ENCODE measurements at regions not wholly inside any gene's neighbourhood (a gene's known extent, or its start where the extent isn't known, plus 50 kb on each side); places are given as distances from the start of the nearest gene placed in this dataset.
"Not testable (repeated sequence)": the region's sequence is repeated elsewhere in the genome, so short reads cannot be mapped to it uniquely, and the experiment has no call there.

GRCh38 chr6:144660561-144661115 lies 375.5 kb downstream of the UTRN start:
- DNase-seq: peak; percentile 12

- DNase-seq: no peak
These were observed 376.1 kb downstream of the UTRN start for GRCh38 chr6:144661116-144661806.

- DNase-seq: no peak
These were observed 377.8 kb downstream of the UTRN start for GRCh38 chr6:144662812-144663365.

GRCh38 chr6:144664281-144664680 lies 379.1 kb downstream of the UTRN start:
- no peak for DNase-seq

- DNase-seq: no peak
These were observed 379.8 kb downstream of the UTRN start for GRCh38 chr6:144664947-144665346.

GRCh38 chr6:144665932-144666450 lies 380.9 kb downstream of the UTRN start:
- DNase-seq: no peak

GRCh38 chr6:144666781-144667180 lies 381.6 kb downstream of the UTRN start:
- no peak for DNase-seq

- no peak for DNase-seq
These were observed 382.7 kb downstream of the UTRN start for GRCh38 chr6:144667532-144668503.

- not testable (repeated sequence) for DNase-seq
These were observed 385.1 kb downstream of the UTRN start for GRCh38 chr6:144670259-144670658.

- DNase-seq: no peak
These were observed 388.7 kb downstream of the UTRN start for GRCh38 chr6:144673807-144674206.

- DNase-seq: peak; percentile 94
These were observed 390.2 kb downstream of the UTRN start for GRCh38 chr6:144675231-144675861.

- not testable (repeated sequence) for DNase-seq
These were observed 391.2 kb downstream of the UTRN start for GRCh38 chr6:144676310-144676709.

GRCh38 chr6:144677263-144677662 lies 392.1 kb downstream of the UTRN start:
- DNase-seq: not testable (repeated sequence)

GRCh38 chr6:144678844-144679243 lies 393.7 kb downstream of the UTRN start:
- no peak for DNase-seq

- DNase-seq: no peak
These were observed 396.2 kb downstream of the UTRN start for GRCh38 chr6:144681334-144681733.

GRCh38 chr6:144683216-144684070 lies 398.3 kb downstream of the UTRN start:
- no peak for DNase-seq

- no peak for DNase-seq
These were observed 403.6 kb downstream of the UTRN start for GRCh38 chr6:144688713-144689112.

- DNase-seq: no peak
These were observed 404.4 kb downstream of the UTRN start for GRCh38 chr6:144689503-144690040.

GRCh38 chr6:144690133-144690532 lies 405.0 kb downstream of the UTRN start:
- DNase-seq: no peak

GRCh38 chr6:144690666-144691065 lies 405.5 kb downstream of the UTRN start:
- DNase-seq: no peak

GRCh38 chr6:144692050-144692449 lies 406.9 kb downstream of the UTRN start:
- DNase-seq: not testable (repeated sequence)
